ENCODE measurements at regions not wholly inside any gene's neighbourhood (a gene's known extent, or its start where the extent isn't known, plus 50 kb on each side); places are given as distances from the start of the nearest gene placed in this dataset.

- DNase-seq, result no peak
Measured at GRCh38 chr2:30055548-30055947, 91.3 kb upstream of the YPEL5 start.

GRCh38 chr2:30060562-30060961 is 86.2 kb upstream of the YPEL5 start:
- no peak for DNase-seq

GRCh38 chr2:30068067-30068466 is 78.7 kb upstream of the YPEL5 start:
- no peak for DNase-seq

- DNase-seq, result peak; percentile 70
Measured at GRCh38 chr2:30072250-30072842, 74.5 kb upstream of the YPEL5 start.

GRCh38 chr2:30073523-30073922 is 73.3 kb upstream of the YPEL5 start:
- no peak for DNase-seq

- DNase-seq, result no peak
Measured at GRCh38 chr2:30074023-30074422, 72.8 kb upstream of the YPEL5 start.

- no peak for DNase-seq
Measured at GRCh38 chr2:30078521-30078920, 68.3 kb upstream of the YPEL5 start.

GRCh38 chr2:30084915-30085314 is 61.9 kb upstream of the YPEL5 start:
- no peak for DNase-seq

GRCh38 chr2:30089171-30089570 is 57.6 kb upstream of the YPEL5 start:
- no peak for DNase-seq

GRCh38 chr2:30095402-30095801 is 51.4 kb upstream of the YPEL5 start:
- no peak for DNase-seq

- no peak for DNase-seq
Measured at GRCh38 chr2:30096451-30096850, 50.4 kb upstream of the YPEL5 start.

Data from activated CD4-positive, alpha-beta T cell treated with anti-CD3 and anti-CD28 coated beads, Interleukin-2, amount 50 U/mL, for 16 hours (primary cell).